Spleen (tissue), 11 donors: ENCODE measurements at regions not wholly inside any gene's neighbourhood (a gene's known extent, or its start where the extent isn't known, plus 50 kb on each side); places are given as distances from the start of the nearest gene placed in this dataset.
A peak's percentile ranks its signal among the peaks of the same experiment; 100 is the strongest.

Experiments
- DNase-seq: peaks from one replicate; pipeline ENCODE4 v3.0.0-alpha.2; 2020
- H3K27ac ChIP-seq, 8 donors: fragments of 200-600 bp; sonication (generic) in 7 of 8; 1 replicate in 4 of 8; 2 replicates in 4 of 8; pipeline versions ENCODE4 v1.5.0 to v1.8.0; 2016 to 2021; ENCODE audit warnings: inconsistent platforms in 4 of 8, mild to moderate bottlenecking in 4 of 8, moderate library complexity in 1 of 8
- H3K27me3 ChIP-seq, 7 donors: fragments of 200-600 bp; sonication (generic) in 6 of 7; replicated peaks in 1 of 7; 1 replicate in 4 of 7; 2 replicates in 3 of 7; pipeline versions ENCODE4 v1.5.0 to v1.8.0; 2016 to 2021; ENCODE audit warnings: inconsistent platforms in 3 of 7, mild to moderate bottlenecking in 1 of 7
- H3K36me3 ChIP-seq, 6 donors: fragments of 200-600 bp; sonication (generic) in 5 of 6; 1 replicate in 4 of 6; 2 replicates in 2 of 6; pipeline versions ENCODE4 v1.5.0 to v1.8.0; 2016 to 2021; ENCODE audit warnings: inconsistent platforms in 2 of 6
- H3K4me1 ChIP-seq, 6 donors: fragments of 200-600 bp; sonication (generic) in 5 of 6; 1 replicate in 3 of 6; 2 replicates in 3 of 6; pipeline versions ENCODE4 v1.5.0 to v1.8.0; 2016 to 2021; ENCODE audit warnings: inconsistent platforms in 3 of 6
- H3K4me3 ChIP-seq, 8 donors: fragments of 200-600 bp; sonication (generic) in 7 of 8; 1 replicate in 4 of 8; 2 replicates in 4 of 8; pipeline versions ENCODE4 v1.5.0 to v1.8.0; 2016 to 2021; ENCODE audit warnings: inconsistent platforms in 4 of 8, mild to moderate bottlenecking in 4 of 8, moderate library complexity in 2 of 8
- H3K9me3 ChIP-seq, 8 donors: fragments of 200-600 bp; sonication (generic) in 7 of 8; 1 replicate in 4 of 8; 2 replicates in 4 of 8; pipeline versions ENCODE4 v1.5.0 to v1.8.0; 2016 to 2021; ENCODE audit warnings: inconsistent platforms in 4 of 8
- POLR2A ChIP-seq, 3 donors: fragments of 450-650 bp; IDR thresholded peaks; one replicate each; pipeline ENCODE4 v1.5.1; 2017; ENCODE audit warnings: antibody characterized with exemption in 3 of 3, mild to moderate bottlenecking in 1 of 3
- POLR2AphosphoS5 ChIP-seq, 3 donors: sonication (generic); formaldehyde crosslinking; IDR thresholded peaks; one replicate each; pipeline ENCODE4 v1.5.1; 2017; ENCODE audit warnings: antibody characterized with exemption in 3 of 3
- WGBS, 5 donors: extraction: QIAGEN DNeasy Blood & Tissue Kit in 3 of 5; methylation state at CpG; one replicate each; pipeline versions ENCODE4 v1.1.5 to v1.1.7; 2013 to 2018; 5-methylcytosine and 5-hydroxymethylcytosine counted together
- intact Hi-C: fragments of 100-400 bp; cut with DNase I; formaldehyde crosslinking; loops from one replicate; pipeline ENCODE4 v1.15.0; 2023; ENCODE audit warnings: low total_unique reads
- TF ChIP-seq, protein P1 (sequence below), 11 experiments: fragments of 200-600 bp in 7 of 11; fragments of 450-650 bp in 4 of 11; sonication (generic) in 4 of 11; IDR thresholded peaks in 8 of 11; conservative IDR thresholded peaks in 3 of 11; 1 replicate in 7 of 11; 2 replicates in 4 of 11; pipeline versions ENCODE4 v1.4.0 to v1.8.0; 2016 to 2021; ENCODE audit warnings: antibody characterized with exemption in 11 of 11, inconsistent platforms in 4 of 11, mild to moderate bottlenecking in 1 of 11
- donor health status: healthy with polysubstance abuse.
- donor health status: DM: no; HTN: no; CAD: no; lungs with moderate emphysema.
- donor health status: DM: no; HTN: no; CAD: no.
- donor health status: Bipolar disorder and iron deficiency.
- donor health status: healthy.
- donor health status: DM: no; HTN: no; CAD: no.
- donor health status: DM: yes; HTN: yes; CAD: no.

DNA sequence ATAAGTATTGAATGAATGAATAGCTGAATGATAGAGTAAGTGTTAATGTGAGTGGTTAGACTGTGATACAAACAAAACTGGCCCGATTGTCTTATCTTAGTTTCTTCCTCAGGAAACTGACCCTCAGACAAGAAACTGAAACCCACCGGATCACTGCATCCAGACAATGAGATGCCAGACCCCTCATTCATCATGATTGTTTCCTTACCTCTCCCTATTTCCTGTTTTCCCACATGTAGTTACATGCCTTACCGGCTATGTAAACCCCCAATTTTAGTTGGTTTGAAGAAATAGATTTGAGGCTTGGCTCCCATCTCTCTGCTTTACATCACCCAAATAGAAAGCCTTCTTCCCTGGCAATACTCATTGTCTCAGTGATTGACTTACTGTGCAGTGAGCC lies 218.9 kb upstream of the PPP1R2C start:
- H3K36me3 ChIP-seq, result no peaks in the 10 kb centered on the region
- no peak overlapping the region for H3K27ac ChIP-seq
- peaks cover 0 to 4% (median 0%) of the 10 kb centered on the region in 8 donors for H3K9me3 ChIP-seq
- TF ChIP-seq, protein P1, sequence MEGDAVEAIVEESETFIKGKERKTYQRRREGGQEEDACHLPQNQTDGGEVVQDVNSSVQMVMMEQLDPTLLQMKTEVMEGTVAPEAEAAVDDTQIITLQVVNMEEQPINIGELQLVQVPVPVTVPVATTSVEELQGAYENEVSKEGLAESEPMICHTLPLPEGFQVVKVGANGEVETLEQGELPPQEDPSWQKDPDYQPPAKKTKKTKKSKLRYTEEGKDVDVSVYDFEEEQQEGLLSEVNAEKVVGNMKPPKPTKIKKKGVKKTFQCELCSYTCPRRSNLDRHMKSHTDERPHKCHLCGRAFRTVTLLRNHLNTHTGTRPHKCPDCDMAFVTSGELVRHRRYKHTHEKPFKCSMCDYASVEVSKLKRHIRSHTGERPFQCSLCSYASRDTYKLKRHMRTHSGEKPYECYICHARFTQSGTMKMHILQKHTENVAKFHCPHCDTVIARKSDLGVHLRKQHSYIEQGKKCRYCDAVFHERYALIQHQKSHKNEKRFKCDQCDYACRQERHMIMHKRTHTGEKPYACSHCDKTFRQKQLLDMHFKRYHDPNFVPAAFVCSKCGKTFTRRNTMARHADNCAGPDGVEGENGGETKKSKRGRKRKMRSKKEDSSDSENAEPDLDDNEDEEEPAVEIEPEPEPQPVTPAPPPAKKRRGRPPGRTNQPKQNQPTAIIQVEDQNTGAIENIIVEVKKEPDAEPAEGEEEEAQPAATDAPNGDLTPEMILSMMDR (IDR thresholded peaks at IDR 0.05 in 8 of 11, conservative IDR thresholded peaks at IDR 0.05 in 3 of 11), result no peak
- no peak for TF ChIP-seq POLR2AphosphoS5 (IDR thresholded peaks at IDR 0.05)
- no peak for TF ChIP-seq POLR2A (IDR thresholded peaks at IDR 0.05)
- intact Hi-C loops, result no loop called here
- no peak for DNase-seq
- no peak overlapping the region for H3K4me3 ChIP-seq
- no peaks in the 10 kb centered on the region for H3K4me1 ChIP-seq
- 21 to 60% (median 35%) methylated on average over 3 of the region's 3 CpGs for WGBS, 5 donors
- no peaks in the 10 kb centered on the region for H3K27me3 ChIP-seq

DNA sequence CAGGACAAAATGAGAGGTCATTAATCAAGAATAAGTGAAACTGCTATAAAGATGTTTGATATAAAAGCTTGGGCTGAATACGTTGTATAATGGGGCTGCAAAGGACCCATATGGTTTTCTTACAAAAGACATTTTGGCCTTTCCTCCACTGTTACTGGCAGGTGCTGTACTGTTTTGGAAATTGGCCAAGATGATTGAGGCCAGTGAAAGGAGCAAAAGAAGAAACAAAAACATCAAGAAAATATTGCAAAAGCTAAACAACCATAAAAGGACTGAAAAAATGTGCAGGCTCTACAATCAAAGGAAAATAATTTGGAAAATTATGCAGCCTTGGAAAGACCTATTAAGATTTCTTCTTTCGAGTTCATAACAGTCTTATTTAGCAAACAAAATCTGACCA lies 222.2 kb upstream of the PPP1R2C start:
- Histone ChIP-seq H3K27ac (no peak overlapping the region), H3K4me1 (peaks cover 0 to 5% (median 0%) of the 10 kb centered on the region in 6 donors), H3K27me3 (no peaks in the 10 kb centered on the region), H3K4me3 (no peak overlapping the region), H3K36me3 (no peaks in the 10 kb centered on the region), H3K9me3 (no peaks in the 10 kb centered on the region)
- intact Hi-C loops, result no loop called here
- 73 to 87% (median 84%) methylated on average over 2 of the region's 2 CpGs for WGBS, 5 donors
- no peak for DNase-seq
- TF ChIP-seq, protein P1 (IDR thresholded peaks at IDR 0.05 in 8 of 11, conservative IDR thresholded peaks at IDR 0.05 in 3 of 11), result no peak
- TF ChIP-seq POLR2A (IDR thresholded peaks at IDR 0.05) (no peak), POLR2AphosphoS5 (IDR thresholded peaks at IDR 0.05) (no peak)

DNA sequence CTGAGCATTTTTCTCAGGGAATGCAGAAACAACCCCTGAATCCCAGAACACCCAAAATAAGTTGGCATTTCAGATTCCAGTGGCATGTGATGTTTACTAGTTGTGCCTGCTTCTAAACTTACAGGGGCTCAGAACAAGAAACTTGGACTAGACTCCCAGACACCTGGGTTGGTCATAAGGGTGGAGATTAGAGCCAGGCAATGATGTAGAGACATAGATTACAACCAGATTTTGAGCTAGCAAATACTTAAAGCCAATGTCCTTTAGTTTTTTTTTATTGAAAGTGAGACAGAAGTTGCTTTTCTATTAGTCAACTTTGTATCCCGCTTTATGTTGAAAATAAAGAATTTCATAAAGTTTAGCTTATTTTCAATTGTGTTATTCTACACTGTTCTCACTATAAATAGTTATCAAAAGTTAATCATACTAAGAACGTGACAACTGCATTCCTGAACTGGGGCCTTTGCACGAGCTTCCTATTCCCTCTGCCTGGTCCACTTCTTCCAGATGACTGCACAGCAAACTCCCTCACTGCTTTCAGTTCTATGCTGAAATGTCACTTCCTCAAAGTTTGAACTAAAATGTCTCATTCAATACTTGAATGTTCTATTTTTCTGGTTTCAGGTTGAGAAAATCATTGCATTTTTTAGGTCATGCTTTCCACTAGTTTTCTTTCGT lies 224.7 kb upstream of the PPP1R2C start:
- Histone ChIP-seq H3K27ac (peak overlapping the region in 3 of 8 donors; percentile 10 to 42 (median 21)), H3K4me3 (no peak overlapping the region), H3K4me1 (peaks cover 0 to 5% (median 0%) of the 10 kb centered on the region in 6 donors), H3K36me3 (no peaks in the 10 kb centered on the region), H3K27me3 (no peaks in the 10 kb centered on the region), H3K9me3 (no peaks in the 10 kb centered on the region)
- intact Hi-C loops, result no loop called here
- WGBS, 5 donors, result 63 to 81% (median 74%) methylated on average over 4 of the region's 4 CpGs
- TF ChIP-seq, protein P1 (IDR thresholded peaks at IDR 0.05 in 8 of 11, conservative IDR thresholded peaks at IDR 0.05 in 3 of 11), result no peak
- no peak for TF ChIP-seq POLR2A (IDR thresholded peaks at IDR 0.05)
- TF ChIP-seq POLR2AphosphoS5 (IDR thresholded peaks at IDR 0.05), result no peak
- DNase-seq, result no peak

DNA sequence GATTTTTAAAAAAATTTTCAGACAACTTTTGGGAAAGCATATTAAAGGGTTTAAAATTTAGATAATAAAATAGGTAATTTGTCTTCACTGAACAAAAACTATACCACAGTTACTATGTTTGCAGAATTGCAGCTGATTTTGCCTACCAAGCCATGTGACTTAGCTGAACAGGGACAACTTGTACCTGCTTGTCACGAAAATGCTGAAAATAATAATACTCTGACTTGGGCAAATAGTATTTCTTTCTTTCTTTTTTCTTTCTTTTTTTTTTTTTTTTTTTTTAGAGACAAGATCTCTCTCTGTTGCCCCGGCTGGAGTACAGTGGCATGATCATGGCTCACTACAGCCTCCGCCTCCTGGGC lies 225.2 kb upstream of the PPP1R2C start:
- 72 to 88% (median 84%) methylated on average over 3 of the region's 3 CpGs for WGBS, 5 donors
- Histone ChIP-seq H3K4me1 (peaks cover 0 to 5% (median 0%) of the 10 kb centered on the region in 6 donors), H3K4me3 (no peak overlapping the region), H3K36me3 (no peaks in the 10 kb centered on the region), H3K9me3 (no peaks in the 10 kb centered on the region), H3K27ac (peak overlapping the region in 4 of 8 donors; percentile 10 to 66 (median 32)), H3K27me3 (no peaks in the 10 kb centered on the region)
- DNase-seq, result no peak
- intact Hi-C loops, result no loop called here
- TF ChIP-seq POLR2AphosphoS5 (IDR thresholded peaks at IDR 0.05), result no peak
- TF ChIP-seq, protein P1 (IDR thresholded peaks at IDR 0.05 in 8 of 11, conservative IDR thresholded peaks at IDR 0.05 in 3 of 11), result no peak
- no peak for TF ChIP-seq POLR2A (IDR thresholded peaks at IDR 0.05)
